Ovary (tissue), 3 donors: ENCODE measurements at regions not wholly inside any gene's neighbourhood (a gene's known extent, or its start where the extent isn't known, plus 50 kb on each side); places are given as distances from the start of the nearest gene placed in this dataset.

ENCODE experiments used
- CTCF ChIP-seq, 3 donors: fragments of 450-650 bp in 2 of 3; fragments of 200-600 bp in 1 of 3; IDR thresholded peaks; one replicate each; pipeline versions ENCODE4 v1.5.1 to v1.8.0; 2016 to 2022; ENCODE audit warnings: antibody characterized with exemption in 3 of 3, mild to moderate bottlenecking in 1 of 3
- POLR2A ChIP-seq: fragments of 450-650 bp; IDR thresholded peaks from one replicate; pipeline ENCODE4 v1.6.1; 2017; ENCODE audit warnings: antibody characterized with exemption, mild to moderate bottlenecking, moderate library complexity
- donor health status: DM: no; HTN: no; CAD: no.

- TF ChIP-seq CTCF (IDR thresholded peaks at IDR 0.05), result no peak
- TF ChIP-seq POLR2A, result no peak
These were observed 596.6 kb downstream of the METTL15 start for GRCh38 chr11:28704801-28705200.
